ENCODE measurements at regions not wholly inside any gene's neighbourhood (a gene's known extent, or its start where the extent isn't known, plus 50 kb on each side); places are given as distances from the start of the nearest gene placed in this dataset.

- no peak for TF ChIP-seq CTCF (IDR thresholded peaks at IDR 0.05; ENCODE audit: insufficient read depth, low read depth, low read length)
- DNase-seq (ENCODE audit: low read depth), result no peak
- no peak overlapping the region for H3K4me3 ChIP-seq (ENCODE audit: low read depth, low read length)
These were observed 351.0 kb upstream of the SLC24A2 start for GRCh38 chr9:20139763-20140290.

GRCh38 chr9:20138841-20139240 is 350.0 kb upstream of the SLC24A2 start:
- DNase-seq (ENCODE audit: low read depth), result no peak
- H3K4me3 ChIP-seq (ENCODE audit: low read depth, low read length), result no peak overlapping the region
- TF ChIP-seq CTCF (IDR thresholded peaks at IDR 0.05; ENCODE audit: insufficient read depth, low read depth, low read length), result no peak

- TF ChIP-seq CTCF (IDR thresholded peaks at IDR 0.05; ENCODE audit: insufficient read depth, low read depth, low read length), result no peak
- no peak overlapping the region for H3K4me3 ChIP-seq (ENCODE audit: low read depth, low read length)
- DNase-seq (ENCODE audit: low read depth), result no peak
These were observed 349.3 kb upstream of the SLC24A2 start for GRCh38 chr9:20138116-20138515.

GRCh38 chr9:20137425-20137824 is 348.6 kb upstream of the SLC24A2 start:
- no peak for TF ChIP-seq CTCF (IDR thresholded peaks at IDR 0.05; ENCODE audit: insufficient read depth, low read depth, low read length)
- H3K4me3 ChIP-seq (ENCODE audit: low read depth, low read length), result no peak overlapping the region
- DNase-seq (ENCODE audit: low read depth), result no peak

GRCh38 chr9:20135119-20135697 is 346.4 kb upstream of the SLC24A2 start:
- TF ChIP-seq CTCF (IDR thresholded peaks at IDR 0.05; ENCODE audit: insufficient read depth, low read depth, low read length), result no peak
- no peak overlapping the region for H3K4me3 ChIP-seq (ENCODE audit: low read depth, low read length)
- DNase-seq (ENCODE audit: low read depth), result no peak

GRCh38 chr9:20125727-20126126 is 336.9 kb upstream of the SLC24A2 start:
- DNase-seq (ENCODE audit: low read depth), result no peak
- no peak overlapping the region for H3K4me3 ChIP-seq (ENCODE audit: low read depth, low read length)
- TF ChIP-seq CTCF (IDR thresholded peaks at IDR 0.05; ENCODE audit: insufficient read depth, low read depth, low read length), result no peak

GRCh38 chr9:20119566-20119965 is 330.7 kb upstream of the SLC24A2 start:
- no peak overlapping the region for H3K4me3 ChIP-seq (ENCODE audit: low read depth, low read length)
- no peak for DNase-seq (ENCODE audit: low read depth)
- TF ChIP-seq CTCF (IDR thresholded peaks at IDR 0.05; ENCODE audit: insufficient read depth, low read depth, low read length), result no peak
